ENCODE measurements at regions not wholly inside any gene's neighbourhood (a gene's known extent, or its start where the extent isn't known, plus 50 kb on each side); places are given as distances from the start of the nearest gene placed in this dataset.
A peak's percentile ranks its signal among the peaks of the same experiment; 100 is the strongest.
"Not testable (repeated sequence)": the region's sequence is repeated elsewhere in the genome, so short reads cannot be mapped to it uniquely, and the experiment has no call there.

- no peak for DNase-seq (ENCODE audit: low spot score)
Observed at GRCh38 chr6:74283532-74283931, 587.5 kb downstream of the CD109 start.

GRCh38 chr6:74282143-74282689 is 586.2 kb downstream of the CD109 start:
- no peak for DNase-seq (ENCODE audit: low spot score)

- no peak for DNase-seq (ENCODE audit: low spot score)
Observed at GRCh38 chr6:74280130-74280692, 584.2 kb downstream of the CD109 start.

GRCh38 chr6:74277777-74278186 is 581.8 kb downstream of the CD109 start:
- no peak for DNase-seq (ENCODE audit: low spot score)

- DNase-seq (ENCODE audit: low spot score): no peak
Observed at GRCh38 chr6:74273541-74273940, 577.5 kb downstream of the CD109 start.

GRCh38 chr6:74269600-74269858 is 573.5 kb downstream of the CD109 start:
- no peak for DNase-seq (ENCODE audit: low spot score)

GRCh38 chr6:74268815-74269599 is 573.0 kb downstream of the CD109 start:
- no peak for DNase-seq (ENCODE audit: low spot score)

- no peak for DNase-seq (ENCODE audit: low spot score)
Observed at GRCh38 chr6:74259981-74260380, 564.0 kb downstream of the CD109 start.

- DNase-seq (ENCODE audit: low spot score): no peak
Observed at GRCh38 chr6:74256781-74257180, 560.8 kb downstream of the CD109 start.

- no peak for DNase-seq (ENCODE audit: low spot score)
Observed at GRCh38 chr6:74256381-74256780, 560.4 kb downstream of the CD109 start.

GRCh38 chr6:74255007-74255406 is 559.0 kb downstream of the CD109 start:
- DNase-seq (ENCODE audit: low spot score): not testable (repeated sequence)

- DNase-seq (ENCODE audit: low spot score): not testable (repeated sequence)
Observed at GRCh38 chr6:74254147-74254546, 558.1 kb downstream of the CD109 start.

GRCh38 chr6:74253261-74253660 is 557.3 kb downstream of the CD109 start:
- DNase-seq (ENCODE audit: low spot score): no peak

GRCh38 chr6:74250161-74250818 is 554.3 kb downstream of the CD109 start:
- DNase-seq (ENCODE audit: low spot score): no peak

- no peak for DNase-seq (ENCODE audit: low spot score)
Observed at GRCh38 chr6:74249658-74250057, 553.7 kb downstream of the CD109 start.

GRCh38 chr6:74248966-74249365 is 553.0 kb downstream of the CD109 start:
- DNase-seq (ENCODE audit: low spot score): no peak

GRCh38 chr6:74222768-74223333 is 526.8 kb downstream of the CD109 start:
- DNase-seq (ENCODE audit: low spot score): peak; percentile 11

GRCh38 chr6:74213995-74214394 is 518.0 kb downstream of the CD109 start:
- DNase-seq (ENCODE audit: low spot score): no peak

GRCh38 chr6:74208239-74208638 is 512.2 kb downstream of the CD109 start:
- DNase-seq (ENCODE audit: low spot score): no peak

GRCh38 chr6:74199215-74199915 is 503.4 kb downstream of the CD109 start:
- no peak for DNase-seq (ENCODE audit: low spot score)

- no peak for DNase-seq (ENCODE audit: low spot score)
Observed at GRCh38 chr6:74197310-74197709, 501.3 kb downstream of the CD109 start.

GRCh38 chr6:74187811-74188210 is 491.8 kb downstream of the CD109 start:
- no peak for DNase-seq (ENCODE audit: low spot score)

All from Ammon's horn (tissue), 1 donor.